ENCODE measurements at regions not wholly inside any gene's neighbourhood (a gene's known extent, or its start where the extent isn't known, plus 50 kb on each side); places are given as distances from the start of the nearest gene placed in this dataset.
"Not testable (repeated sequence)": the region's sequence is repeated elsewhere in the genome, so short reads cannot be mapped to it uniquely, and the experiment has no call there.

- H3K4me3 Mint-ChIP-seq: no peak overlapping the region
- TF ChIP-seq CTCF (IDR thresholded peaks at IDR 0.05; ENCODE audit: unreplicated experiment in 3 of 3): no peak
- no peaks in the 10 kb centered on the region for H3K36me3 Mint-ChIP-seq (ENCODE audit: low read depth)
- H3K4me1 Mint-ChIP-seq: no peaks in the 10 kb centered on the region
- no peak overlapping the region for H3K27ac Mint-ChIP-seq
- no peaks in the 10 kb centered on the region for H3K27me3 Mint-ChIP-seq (ENCODE audit: low read depth)
- H3K9me3 Mint-ChIP-seq: no peaks in the 10 kb centered on the region
These were observed 330.4 kb upstream of the SFRP2 start for GRCh38 chr4:154119317-154119716.

GRCh38 chr4:154117726-154118125, 328.8 kb upstream of the SFRP2 start:
- not testable (repeated sequence) for H3K27me3 Mint-ChIP-seq (ENCODE audit: low read depth); H3K4me3 Mint-ChIP-seq; H3K4me1 Mint-ChIP-seq; H3K36me3 Mint-ChIP-seq (ENCODE audit: low read depth); H3K27ac Mint-ChIP-seq
- peaks cover 13% of the 10 kb centered on the region for H3K9me3 Mint-ChIP-seq

- TF ChIP-seq CTCF (IDR thresholded peaks at IDR 0.05; ENCODE audit: unreplicated experiment in 3 of 3): no peak
- Mint-ChIP-seq H3K4me1 (no peaks in the 10 kb centered on the region), H3K27ac (no peak overlapping the region)
These were observed 318.5 kb upstream of the SFRP2 start for GRCh38 chr4:154107337-154107736.

GRCh38 chr4:154088741-154089140, 299.9 kb upstream of the SFRP2 start:
- peaks cover 5% of the 10 kb centered on the region for H3K27me3 Mint-ChIP-seq (ENCODE audit: low read depth)
- no peak overlapping the region for H3K4me3 Mint-ChIP-seq
- H3K9me3 Mint-ChIP-seq: no peaks in the 10 kb centered on the region
- H3K4me1 Mint-ChIP-seq: peaks cover 11% of the 10 kb centered on the region
- H3K36me3 Mint-ChIP-seq (ENCODE audit: low read depth): no peaks in the 10 kb centered on the region
- no peak for TF ChIP-seq CTCF (IDR thresholded peaks at IDR 0.05; ENCODE audit: unreplicated experiment in 3 of 3)
- no peak overlapping the region for H3K27ac Mint-ChIP-seq

More at GRCh38 chr4:154107337-154107736, 318.5 kb upstream of the SFRP2 start:
- Mint-ChIP-seq H3K4me3 (no peak overlapping the region), H3K36me3 (ENCODE audit: low read depth) (no peaks in the 10 kb centered on the region), H3K27me3 (ENCODE audit: low read depth) (peaks cover 6% of the 10 kb centered on the region), H3K9me3 (peaks cover 28% of the 10 kb centered on the region)

GRCh38 chr4:154086247-154086646, 297.4 kb upstream of the SFRP2 start:
- Mint-ChIP-seq H3K36me3 (ENCODE audit: low read depth) (no peaks in the 10 kb centered on the region), H3K9me3 (no peaks in the 10 kb centered on the region), H3K4me1 (peaks cover 18% of the 10 kb centered on the region)

GRCh38 chr4:154084864-154085263, 296.0 kb upstream of the SFRP2 start:
- Mint-ChIP-seq H3K27me3 (ENCODE audit: low read depth) (peaks cover 5% of the 10 kb centered on the region), H3K4me3 (no peak overlapping the region), H3K4me1 (peaks cover 18% of the 10 kb centered on the region), H3K9me3 (no peaks in the 10 kb centered on the region), H3K27ac (peak overlapping the region in 2 of 3 experiments; percentile 36 to 71), H3K36me3 (ENCODE audit: low read depth) (no peaks in the 10 kb centered on the region)
- no peak for TF ChIP-seq CTCF (IDR thresholded peaks at IDR 0.05; ENCODE audit: unreplicated experiment in 3 of 3)

More at GRCh38 chr4:154086247-154086646, 297.4 kb upstream of the SFRP2 start:
- peak overlapping the region in 1 of 3 experiments; percentile 25 for H3K27ac Mint-ChIP-seq
- peaks cover 5% of the 10 kb centered on the region for H3K27me3 Mint-ChIP-seq (ENCODE audit: low read depth)
- TF ChIP-seq CTCF (IDR thresholded peaks at IDR 0.05; ENCODE audit: unreplicated experiment in 3 of 3): no peak
- no peak overlapping the region for H3K4me3 Mint-ChIP-seq
